AG04450 (cell line): ENCODE measurements at regions not wholly inside any gene's neighbourhood (a gene's known extent, or its start where the extent isn't known, plus 50 kb on each side); places are given as distances from the start of the nearest gene placed in this dataset.

Source experiments
- CTCF ChIA-PET: fragments of 300-600, 350-600 bp; formaldehyde crosslinking; extraction: SDS; loops from one replicate; lab custom pipeline; 2022; ENCODE audit warnings: antibody characterized with exemption, inconsistent platforms; lab: Charles Lee
- POLR2A ChIA-PET: fragments of 350-600 bp; formaldehyde crosslinking; extraction: SDS; loops from one replicate; lab custom pipeline; 2021; ENCODE audit warnings: antibody characterized with exemption, inconsistent platforms; lab: Yijun Ruan, JAX
- DNase-seq: peaks from one replicate; pipeline ENCODE4 v3.0.0-alpha.2; 2011; ENCODE audit warnings: low read depth, low spot score
- H3K27ac ChIP-seq: one replicate; pipeline ENCODE4 v1.5.1; 2012; ENCODE audit warnings: low read depth, low read length, control low read depth
- H3K27me3 ChIP-seq: one replicate; pipeline ENCODE4 v1.6.0; 2012; ENCODE audit warnings: low read length; ENCODE audit not compliant: control insufficient read depth, insufficient read depth
- H3K4me3 ChIP-seq: 2 replicates; pipeline ENCODE4 v1.5.1; 2011; ENCODE audit warnings: mild to moderate bottlenecking, low read depth, low read length, control low read depth
- H3K9me3 ChIP-seq: 2 replicates; pipeline ENCODE4 v1.5.1; 2012; ENCODE audit warnings: low read length; ENCODE audit not compliant: control insufficient read depth, insufficient read depth
- CTCF ChIP-seq: IDR thresholded peaks from 2 replicates; pipeline ENCODE4 v1.5.1; 2011; ENCODE audit warnings: low read depth, low read length, control low read depth, inconsistent platforms

GRCh38 chr12:103043531-103044486 lies 86.3 kb downstream of the ASCL1 start:
- CTCF ChIA-PET: no interaction called here
- TF ChIP-seq CTCF: no peak
- DNase-seq: no peak
- POLR2A ChIA-PET: no interaction called here
- no peak overlapping the region for H3K4me3 ChIP-seq
- no peaks in the 10 kb centered on the region for H3K27me3 ChIP-seq
- peaks cover 31% of the 10 kb centered on the region for H3K9me3 ChIP-seq
- no peak overlapping the region for H3K27ac ChIP-seq

GRCh38 chr12:103046154-103046553 lies 88.7 kb downstream of the ASCL1 start:
- no peak overlapping the region for H3K27ac ChIP-seq
- H3K27me3 ChIP-seq: no peaks in the 10 kb centered on the region
- no peak for DNase-seq
- H3K4me3 ChIP-seq: no peak overlapping the region
- peaks cover 22% of the 10 kb centered on the region for H3K9me3 ChIP-seq
- TF ChIP-seq CTCF: no peak
- ChIA-PET POLR2A (no interaction called here), CTCF (no interaction called here)

GRCh38 chr12:103050273-103050672 lies 92.8 kb downstream of the ASCL1 start:
- POLR2A ChIA-PET: no interaction called here
- no peak overlapping the region for H3K4me3 ChIP-seq
- H3K27ac ChIP-seq: no peak overlapping the region
- TF ChIP-seq CTCF: no peak
- CTCF ChIA-PET: no interaction called here
- H3K9me3 ChIP-seq: peaks cover 14% of the 10 kb centered on the region; the same call in 1 of the 2 replicates
- DNase-seq: no peak
- no peaks in the 10 kb centered on the region for H3K27me3 ChIP-seq

GRCh38 chr12:103053089-103053488 lies 95.6 kb downstream of the ASCL1 start:
- ChIA-PET POLR2A (no interaction called here), CTCF (no interaction called here)
- Histone ChIP-seq H3K27ac (no peak overlapping the region), H3K9me3 (peaks cover 3% of the 10 kb centered on the region; the same call in 1 of the 2 replicates), H3K4me3 (no peak overlapping the region), H3K27me3 (no peaks in the 10 kb centered on the region)
- TF ChIP-seq CTCF: no peak
- no peak for DNase-seq

GRCh38 chr12:103073630-103074029 lies 116.2 kb downstream of the ASCL1 start:
- Histone ChIP-seq H3K9me3 (peaks cover under 1% of the 10 kb centered on the region; the same call in 1 of the 2 replicates), H3K27ac (no peak overlapping the region), H3K4me3 (no peak overlapping the region), H3K27me3 (no peaks in the 10 kb centered on the region)
- no peak for DNase-seq
- ChIA-PET POLR2A (no interaction called here), CTCF (no interaction called here)
- TF ChIP-seq CTCF: no peak
